H9 (cell line): ENCODE measurements at regions not wholly inside any gene's neighbourhood (a gene's known extent, or its start where the extent isn't known, plus 50 kb on each side); places are given as distances from the start of the nearest gene placed in this dataset.

Experiments
- DNase-seq: peaks from one replicate; pipeline ENCODE4 v3.0.0-alpha.2; 2017
- H2AFZ ChIP-seq: one replicate; pipeline ENCODE4 v1.6.1; 2013; ENCODE audit warnings: mild to moderate bottlenecking, low read length, control low read depth, moderate library complexity
- H2AK5ac ChIP-seq: 2 replicates; pipeline ENCODE4 v1.6.1; 2013; ENCODE audit warnings: low read length, control low read depth, mixed read lengths; ENCODE audit not compliant: insufficient read length
- H2BK120ac ChIP-seq: one replicate; pipeline ENCODE4 v1.6.1; 2013; ENCODE audit warnings: low read depth, mild to moderate bottlenecking, low read length, control low read depth, inconsistent platforms; ENCODE audit not compliant: poor library complexity, severe bottlenecking
- H2BK12ac ChIP-seq: 2 replicates; pipeline ENCODE4 v1.6.1; 2013; ENCODE audit warnings: low read length, control low read depth, mixed read lengths, low read depth; ENCODE audit not compliant: insufficient read length
- H2BK15ac ChIP-seq: 2 replicates; pipeline ENCODE4 v1.6.1; 2013; ENCODE audit warnings: low read depth, low read length, control low read depth
- H2BK20ac ChIP-seq: one replicate; pipeline ENCODE4 v1.6.1; 2013; ENCODE audit warnings: low read depth, mild to moderate bottlenecking, low read length, control low read depth, inconsistent platforms; ENCODE audit not compliant: poor library complexity, severe bottlenecking
- H2BK5ac ChIP-seq: 2 replicates; pipeline ENCODE4 v1.6.1; 2013; ENCODE audit warnings: low read length, control low read depth, mixed read lengths; ENCODE audit not compliant: insufficient read length
- H3K14ac ChIP-seq: 2 replicates; pipeline ENCODE4 v1.6.1; 2013; ENCODE audit warnings: low read length, control low read depth; ENCODE audit not compliant: insufficient read depth
- H3K18ac ChIP-seq: 2 replicates; pipeline ENCODE4 v1.6.1; 2013; ENCODE audit warnings: low read depth, mild to moderate bottlenecking, mixed read lengths, low read length, control low read depth; ENCODE audit not compliant: insufficient read length
- H3K23ac ChIP-seq: 2 replicates; pipeline ENCODE4 v1.6.1; 2013; ENCODE audit warnings: low read length, control low read depth, mixed read lengths, low read depth; ENCODE audit not compliant: insufficient read length
- H3K23me2 ChIP-seq: 2 replicates; pipeline ENCODE4 v1.6.1; 2013; ENCODE audit warnings: low read depth, mild to moderate bottlenecking, mixed read lengths, low read length, control low read depth; ENCODE audit not compliant: insufficient read length, poor library complexity, severe bottlenecking
- H3K27ac ChIP-seq: 2 replicates; pipeline ENCODE4 v1.5.1; 2013; ENCODE audit warnings: low read length, control low read depth, mixed read lengths, low read depth; ENCODE audit not compliant: insufficient read length
- H3K27me3 ChIP-seq: 2 replicates; pipeline ENCODE4 v1.6.1; 2013; ENCODE audit warnings: low read length, control low read depth, inconsistent platforms; ENCODE audit not compliant: insufficient read depth
- H3K4ac ChIP-seq: 2 replicates; pipeline ENCODE4 v1.6.1; 2013; ENCODE audit warnings: low read depth, mild to moderate bottlenecking, control low read depth, inconsistent platforms, low read length, moderate library complexity
- H3K4me1 ChIP-seq: 2 replicates; pipeline ENCODE4 v1.6.1; 2013; ENCODE audit warnings: low read length, control low read depth, inconsistent platforms; ENCODE audit not compliant: insufficient read depth
- H3K4me2 ChIP-seq: 2 replicates; pipeline ENCODE4 v1.6.1; 2013; ENCODE audit warnings: low read length, control low read depth, mixed read lengths; ENCODE audit not compliant: insufficient read length, insufficient read depth
- H3K56ac ChIP-seq: 2 replicates; pipeline ENCODE4 v1.6.1; 2013; ENCODE audit warnings: low read depth, mild to moderate bottlenecking, mixed read lengths, low read length, control low read depth; ENCODE audit not compliant: insufficient read length
- H3K79me1 ChIP-seq: 2 replicates; pipeline ENCODE4 v1.6.1; 2013; ENCODE audit warnings: low read depth, mild to moderate bottlenecking, moderate library complexity, low read length, control low read depth, inconsistent platforms; ENCODE audit not compliant: insufficient read depth, poor library complexity, severe bottlenecking
- H3K79me2 ChIP-seq: 2 replicates; pipeline ENCODE4 v1.6.1; 2013; ENCODE audit warnings: low read length, control low read depth, inconsistent platforms; ENCODE audit not compliant: insufficient read depth
- H3K9ac ChIP-seq: 2 replicates; pipeline ENCODE4 v1.6.1; 2013; ENCODE audit warnings: low read length, control low read depth, mixed read lengths; ENCODE audit not compliant: insufficient read length; ENCODE audit errors: extremely low read depth
- H3K9me3 ChIP-seq: one replicate; pipeline ENCODE4 v1.6.1; 2013; ENCODE audit warnings: low read depth, low read length, inconsistent platforms; ENCODE audit not compliant: control insufficient read depth
- H3T11ph ChIP-seq: one replicate; pipeline ENCODE4 v1.6.1; 2013; ENCODE audit warnings: mild to moderate bottlenecking, low read length, control low read depth, inconsistent platforms
- H4K20me1 ChIP-seq: one replicate; pipeline ENCODE4 v1.6.1; 2013; ENCODE audit not compliant: control insufficient read depth, insufficient read length, insufficient read depth
- H4K5ac ChIP-seq: 2 replicates; pipeline ENCODE4 v1.6.1; 2013; ENCODE audit warnings: low read depth, mild to moderate bottlenecking, mixed read lengths, low read length, control low read depth; ENCODE audit not compliant: insufficient read length
- H4K8ac ChIP-seq: replicated peaks from 2 replicates; pipeline ENCODE4 v1.6.1; 2013; ENCODE audit warnings: low read length, control low read depth, mixed read lengths, low read depth; ENCODE audit not compliant: insufficient read length
- H4K91ac ChIP-seq: 2 replicates; pipeline ENCODE4 v1.6.1; 2013; ENCODE audit warnings: low read depth, mild to moderate bottlenecking, moderate library complexity, mixed read lengths, low read length, control low read depth; ENCODE audit not compliant: insufficient read length
- H3K27ac Mint-ChIP-seq, 3 experiments: 2 replicates in 2 of 3; 3 replicates in 1 of 3; pipeline ENCODE4 v1.8.0; 2020 to 2021; ENCODE audit warnings: mixed read lengths in 3 of 3, mild to moderate bottlenecking in 1 of 3, moderate library complexity in 1 of 3
- H3K27me3 Mint-ChIP-seq: 2 replicates; pipeline ENCODE4 v1.8.0; 2021; ENCODE audit warnings: low read depth, mild to moderate bottlenecking, moderate library complexity, mixed read lengths
- H3K36me3 Mint-ChIP-seq, 3 experiments: 2 replicates in 2 of 3; 3 replicates in 1 of 3; pipeline ENCODE4 v1.8.0; 2020 to 2021; ENCODE audit warnings: low read depth in 3 of 3, mixed read lengths in 3 of 3; ENCODE audit not compliant: insufficient read depth in 1 of 3
- H3K4me1 Mint-ChIP-seq, 2 experiments: 2 replicates each; pipeline ENCODE4 v1.8.0; 2020; ENCODE audit warnings: mixed read lengths in 2 of 2
- H3K4me3 Mint-ChIP-seq, 2 experiments: 2 replicates in 1 of 2; 3 replicates in 1 of 2; pipeline ENCODE4 v1.8.0; 2020 to 2021; ENCODE audit warnings: mild to moderate bottlenecking in 2 of 2, mixed read lengths in 2 of 2, moderate library complexity in 1 of 2
- H3K9me3 Mint-ChIP-seq, 2 experiments: 2 replicates in 1 of 2; 3 replicates in 1 of 2; pipeline ENCODE4 v1.8.0; 2020; ENCODE audit warnings: mild to moderate bottlenecking in 2 of 2, mixed read lengths in 2 of 2, moderate library complexity in 1 of 2
- WGBS: extraction: QIAGEN DNeasy Blood & Tissue Kit; methylation state at CpG from one replicate; pipeline ENCODE4 v1.1.7; 2013; ENCODE audit warnings: missing lambda C conversion rate, low lambda C conversion rate, mixed read lengths; ENCODE audit not compliant: insufficient read length; ENCODE audit errors: extremely low coverage; 5-methylcytosine and 5-hydroxymethylcytosine counted together
- TF ChIP-seq, protein P1 (sequence below): fragments of 200-600 bp; sonication (generic); conservative IDR thresholded peaks from 3 replicates; pipeline ENCODE4 v1.8.0; 2021; ENCODE audit warnings: antibody characterized with exemption, mild to moderate bottlenecking

DNA sequence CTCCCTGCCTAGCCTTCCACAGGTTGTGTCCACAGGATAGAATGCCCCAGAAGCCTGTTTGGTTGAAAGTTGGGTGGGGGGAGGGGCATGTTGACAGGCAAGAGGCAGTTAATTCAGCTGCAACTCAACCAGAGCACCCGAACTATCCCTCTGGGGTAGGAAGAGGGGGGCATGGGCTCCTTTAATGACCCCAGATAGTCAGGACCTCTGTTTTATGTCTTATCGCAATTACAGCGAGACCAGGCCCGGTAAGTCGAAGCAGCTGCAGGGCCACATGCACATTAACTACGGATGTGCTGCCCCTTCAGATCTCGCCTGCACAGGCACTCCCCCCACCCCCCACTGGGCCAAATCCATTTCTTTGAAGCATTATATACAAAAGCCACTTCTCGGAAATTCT is 363.8 kb upstream of the HNRNPA3 start:
- no peak overlapping the region for H2BK20ac ChIP-seq
- no peak overlapping the region for H4K8ac ChIP-seq
- H2BK5ac ChIP-seq: no peak overlapping the region
- no peak overlapping the region for H2BK120ac ChIP-seq
- no peak overlapping the region for H2AK5ac ChIP-seq
- no peak overlapping the region for H3K27ac ChIP-seq
- no peak for DNase-seq
- H3K23ac ChIP-seq: no peak overlapping the region
- Mint-ChIP-seq H3K36me3 (no peaks in the 10 kb centered on the region), H3K4me1 (peaks cover 18 to 20% of the 10 kb centered on the region in 2 experiments), H3K27me3 (peaks cover 2% of the 10 kb centered on the region), H3K4me3 (no peak overlapping the region), H3K9me3 (no peaks in the 10 kb centered on the region), H3K27ac (no peak overlapping the region)
- H3K9me3 ChIP-seq: no peaks in the 10 kb centered on the region
- peaks cover 5% of the 10 kb centered on the region; the same call in 1 of the 2 replicates for H3K4me1 ChIP-seq
- no peak overlapping the region for H2BK12ac ChIP-seq
- H3K4ac ChIP-seq: no peak overlapping the region
- H3K27me3 ChIP-seq: no peaks in the 10 kb centered on the region
- no peak overlapping the region for H2BK15ac ChIP-seq
- no peak overlapping the region for H3K18ac ChIP-seq
- no peak overlapping the region for H3K9ac ChIP-seq
- H4K91ac ChIP-seq: no peak overlapping the region
- no peaks in the 10 kb centered on the region for H3K79me2 ChIP-seq
- H3T11ph ChIP-seq: no peak overlapping the region
- H4K20me1 ChIP-seq: no peaks in the 10 kb centered on the region
- TF ChIP-seq, protein P1, sequence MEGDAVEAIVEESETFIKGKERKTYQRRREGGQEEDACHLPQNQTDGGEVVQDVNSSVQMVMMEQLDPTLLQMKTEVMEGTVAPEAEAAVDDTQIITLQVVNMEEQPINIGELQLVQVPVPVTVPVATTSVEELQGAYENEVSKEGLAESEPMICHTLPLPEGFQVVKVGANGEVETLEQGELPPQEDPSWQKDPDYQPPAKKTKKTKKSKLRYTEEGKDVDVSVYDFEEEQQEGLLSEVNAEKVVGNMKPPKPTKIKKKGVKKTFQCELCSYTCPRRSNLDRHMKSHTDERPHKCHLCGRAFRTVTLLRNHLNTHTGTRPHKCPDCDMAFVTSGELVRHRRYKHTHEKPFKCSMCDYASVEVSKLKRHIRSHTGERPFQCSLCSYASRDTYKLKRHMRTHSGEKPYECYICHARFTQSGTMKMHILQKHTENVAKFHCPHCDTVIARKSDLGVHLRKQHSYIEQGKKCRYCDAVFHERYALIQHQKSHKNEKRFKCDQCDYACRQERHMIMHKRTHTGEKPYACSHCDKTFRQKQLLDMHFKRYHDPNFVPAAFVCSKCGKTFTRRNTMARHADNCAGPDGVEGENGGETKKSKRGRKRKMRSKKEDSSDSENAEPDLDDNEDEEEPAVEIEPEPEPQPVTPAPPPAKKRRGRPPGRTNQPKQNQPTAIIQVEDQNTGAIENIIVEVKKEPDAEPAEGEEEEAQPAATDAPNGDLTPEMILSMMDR: no peak
- H4K5ac ChIP-seq: no peak overlapping the region
- no peaks in the 10 kb centered on the region for H3K79me1 ChIP-seq
- H3K23me2 ChIP-seq: no peaks in the 10 kb centered on the region
- no peak overlapping the region for H3K56ac ChIP-seq
- no peak overlapping the region for H3K14ac ChIP-seq
- no peak overlapping the region for H2AFZ ChIP-seq
- no peak overlapping the region for H3K4me2 ChIP-seq
- no CpG with 5 or more reads among the region's 8 CpGs for WGBS
